Gastroesophageal sphincter (tissue), 3 donors: ENCODE measurements at regions not wholly inside any gene's neighbourhood (a gene's known extent, or its start where the extent isn't known, plus 50 kb on each side); places are given as distances from the start of the nearest gene placed in this dataset.

ENCODE experiments used
- POLR2AphosphoS5 ChIP-seq: sonication (generic); formaldehyde crosslinking; IDR thresholded peaks from one replicate; pipeline ENCODE4 v1.6.1; 2017; ENCODE audit warnings: antibody characterized with exemption
- TF ChIP-seq, protein P1 (sequence below), 4 experiments: fragments of 200-600 bp in 2 of 4; fragments of 450-650 bp in 2 of 4; sonication (generic) in 1 of 4; IDR thresholded peaks; one replicate each; pipeline ENCODE4 v1.5.1; 2017 to 2019; ENCODE audit warnings: antibody characterized with exemption in 4 of 4, mild to moderate bottlenecking in 2 of 4, moderate library complexity in 2 of 4

DNA sequence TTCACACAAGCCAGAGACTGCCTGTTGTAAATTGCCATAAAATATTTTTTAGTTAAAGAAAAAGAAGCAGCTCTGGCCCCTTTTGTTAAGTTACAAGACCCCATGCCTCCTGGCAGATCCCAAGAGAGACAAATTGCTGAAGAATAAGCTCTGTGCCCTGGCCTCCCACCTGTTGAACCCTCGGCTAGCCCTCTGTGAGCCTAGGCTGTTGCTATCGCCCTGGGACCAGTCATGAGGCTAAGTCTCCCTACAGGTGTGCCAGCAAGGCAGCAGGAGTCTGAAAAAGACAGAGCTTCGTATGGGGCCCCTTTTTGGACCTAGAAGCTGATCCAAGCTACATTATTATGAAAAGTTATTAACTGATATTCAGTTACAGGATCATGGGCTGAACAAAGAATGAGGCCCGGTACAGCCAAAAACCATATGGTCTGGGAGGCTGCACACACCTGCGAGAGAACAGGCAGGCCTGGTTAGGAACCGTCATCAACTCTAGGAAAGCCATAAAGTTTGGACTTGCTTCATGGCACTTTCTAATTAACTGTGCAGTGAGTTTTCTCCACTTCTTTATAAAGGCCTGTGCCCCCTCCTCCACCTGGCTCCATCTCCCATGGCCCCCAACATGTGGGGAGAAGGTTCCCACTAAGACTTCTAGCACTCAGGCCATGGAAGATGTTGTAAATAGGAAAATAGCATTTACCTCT is 384.7 kb downstream of the ENC1 start:
- TF ChIP-seq POLR2AphosphoS5 = no peak
- TF ChIP-seq, protein P1, sequence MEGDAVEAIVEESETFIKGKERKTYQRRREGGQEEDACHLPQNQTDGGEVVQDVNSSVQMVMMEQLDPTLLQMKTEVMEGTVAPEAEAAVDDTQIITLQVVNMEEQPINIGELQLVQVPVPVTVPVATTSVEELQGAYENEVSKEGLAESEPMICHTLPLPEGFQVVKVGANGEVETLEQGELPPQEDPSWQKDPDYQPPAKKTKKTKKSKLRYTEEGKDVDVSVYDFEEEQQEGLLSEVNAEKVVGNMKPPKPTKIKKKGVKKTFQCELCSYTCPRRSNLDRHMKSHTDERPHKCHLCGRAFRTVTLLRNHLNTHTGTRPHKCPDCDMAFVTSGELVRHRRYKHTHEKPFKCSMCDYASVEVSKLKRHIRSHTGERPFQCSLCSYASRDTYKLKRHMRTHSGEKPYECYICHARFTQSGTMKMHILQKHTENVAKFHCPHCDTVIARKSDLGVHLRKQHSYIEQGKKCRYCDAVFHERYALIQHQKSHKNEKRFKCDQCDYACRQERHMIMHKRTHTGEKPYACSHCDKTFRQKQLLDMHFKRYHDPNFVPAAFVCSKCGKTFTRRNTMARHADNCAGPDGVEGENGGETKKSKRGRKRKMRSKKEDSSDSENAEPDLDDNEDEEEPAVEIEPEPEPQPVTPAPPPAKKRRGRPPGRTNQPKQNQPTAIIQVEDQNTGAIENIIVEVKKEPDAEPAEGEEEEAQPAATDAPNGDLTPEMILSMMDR (IDR thresholded peaks at IDR 0.05) = no peak
